Fibroblast of lung (primary cell): ENCODE measurements at regions not wholly inside any gene's neighbourhood (a gene's known extent, or its start where the extent isn't known, plus 50 kb on each side); places are given as distances from the start of the nearest gene placed in this dataset.

Source experiments
- CTCF ChIP-seq, 2 donors: IDR thresholded peaks in 1 of 2; conservative IDR thresholded peaks in 1 of 2; 1 replicate in 1 of 2; 2 replicates in 1 of 2; pipeline ENCODE4 v1.5.1; 2011 to 2012; ENCODE audit warnings: low read length in 2 of 2, control low read depth in 1 of 2, inconsistent platforms in 1 of 2, low read depth in 1 of 2, mild to moderate bottlenecking in 1 of 2
- EZH2 ChIP-seq: IDR thresholded peaks from 2 replicates; pipeline ENCODE4 v1.5.1; 2012; ENCODE audit warnings: low read length, control low read depth, mild to moderate bottlenecking; ENCODE audit errors: missing control alignments

DNA sequence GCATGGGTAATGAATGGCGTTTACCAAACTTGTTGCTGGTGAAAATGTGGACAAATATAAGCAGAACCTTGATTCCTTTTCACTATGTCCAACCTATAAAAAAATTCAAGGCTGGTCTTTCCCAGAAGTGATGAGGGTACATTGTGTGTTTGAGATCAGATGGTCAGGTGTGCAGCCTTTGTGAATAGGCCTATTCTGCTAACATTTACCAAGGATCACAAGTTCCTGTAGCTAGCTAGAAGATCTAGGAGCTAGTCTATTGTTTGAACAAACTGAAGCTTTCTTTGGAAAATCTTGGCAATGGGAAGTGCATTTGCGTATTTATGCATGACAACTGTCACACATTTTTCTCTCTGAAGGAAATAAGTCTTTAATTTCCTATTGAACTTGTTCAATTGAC, 489.6 kb downstream of the KLF5 start:
- no peak for TF ChIP-seq CTCF (conservative IDR thresholded peaks at IDR 0.05 in 1 of 2, IDR thresholded peaks at IDR 0.05 in 1 of 2; ENCODE audit: low read depth in 1 of 2, low read length in 2 of 2)
- TF ChIP-seq EZH2, result no peak
